ENCODE measurements at regions not wholly inside any gene's neighbourhood (a gene's known extent, or its start where the extent isn't known, plus 50 kb on each side); places are given as distances from the start of the nearest gene placed in this dataset.

- no peak for TF ChIP-seq CTCF (conservative IDR thresholded peaks at IDR 0.05; ENCODE audit: low read depth, low read length)
- no peak for DNase-seq (ENCODE audit: low read depth)
- no peak overlapping the region for H3K4me3 ChIP-seq (ENCODE audit: low read depth, low read length)
Measured at GRCh38 chr5:172550096-172550765, 90.8 kb upstream of the NEURL1B start.

GRCh38 chr5:172549696-172550095, 91.4 kb upstream of the NEURL1B start:
- TF ChIP-seq CTCF (conservative IDR thresholded peaks at IDR 0.05; ENCODE audit: low read depth, low read length): no peak
- DNase-seq (ENCODE audit: low read depth): no peak
- H3K4me3 ChIP-seq (ENCODE audit: low read depth, low read length): no peak overlapping the region

- no peak overlapping the region for H3K4me3 ChIP-seq (ENCODE audit: low read depth, low read length)
- TF ChIP-seq CTCF (conservative IDR thresholded peaks at IDR 0.05; ENCODE audit: low read depth, low read length): no peak
- DNase-seq (ENCODE audit: low read depth): no peak
Measured at GRCh38 chr5:172548981-172549687, 91.9 kb upstream of the NEURL1B start.

- TF ChIP-seq CTCF (conservative IDR thresholded peaks at IDR 0.05; ENCODE audit: low read depth, low read length): no peak
- no peak overlapping the region for H3K4me3 ChIP-seq (ENCODE audit: low read depth, low read length)
- no peak for DNase-seq (ENCODE audit: low read depth)
Measured at GRCh38 chr5:172548311-172548731, 92.7 kb upstream of the NEURL1B start.

- DNase-seq (ENCODE audit: low read depth): no peak
- no peak overlapping the region for H3K4me3 ChIP-seq (ENCODE audit: low read depth, low read length)
- TF ChIP-seq CTCF (conservative IDR thresholded peaks at IDR 0.05; ENCODE audit: low read depth, low read length): no peak
Measured at GRCh38 chr5:172546196-172546595, 91.9 kb upstream of the SH3PXD2B start.

GRCh38 chr5:172545291-172545801, 91.0 kb upstream of the SH3PXD2B start:
- DNase-seq (ENCODE audit: low read depth): no peak
- no peak for TF ChIP-seq CTCF (conservative IDR thresholded peaks at IDR 0.05; ENCODE audit: low read depth, low read length)
- H3K4me3 ChIP-seq (ENCODE audit: low read depth, low read length): no peak overlapping the region
